ENCODE measurements at regions not wholly inside any gene's neighbourhood (a gene's known extent, or its start where the extent isn't known, plus 50 kb on each side); places are given as distances from the start of the nearest gene placed in this dataset.

DNA sequence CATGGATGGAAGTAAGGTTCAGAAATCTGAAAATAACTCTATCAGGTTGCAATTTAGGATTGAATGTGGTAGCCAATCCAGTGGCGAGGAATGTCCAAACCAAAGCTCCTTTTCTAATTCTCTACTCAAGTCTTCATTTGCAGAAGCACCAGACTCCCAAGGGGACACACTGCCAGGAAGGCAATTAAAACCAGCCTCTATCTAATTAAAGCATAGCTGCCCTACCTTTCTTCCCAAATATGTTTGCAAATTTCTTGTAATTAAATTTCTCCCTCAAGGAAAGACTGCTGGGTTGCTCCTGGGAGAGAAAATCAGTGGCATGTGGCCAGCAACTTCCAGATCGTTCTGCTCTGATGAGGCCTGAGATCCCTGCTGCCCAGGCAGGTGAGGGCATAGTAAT lies 153.4 kb upstream of the MCTP2 start:
- DNase-seq (ENCODE audit: low read depth), result no peak
- TF ChIP-seq CTCF (conservative IDR thresholded peaks at IDR 0.05; ENCODE audit: low read depth, low read length), result no peak

DNA sequence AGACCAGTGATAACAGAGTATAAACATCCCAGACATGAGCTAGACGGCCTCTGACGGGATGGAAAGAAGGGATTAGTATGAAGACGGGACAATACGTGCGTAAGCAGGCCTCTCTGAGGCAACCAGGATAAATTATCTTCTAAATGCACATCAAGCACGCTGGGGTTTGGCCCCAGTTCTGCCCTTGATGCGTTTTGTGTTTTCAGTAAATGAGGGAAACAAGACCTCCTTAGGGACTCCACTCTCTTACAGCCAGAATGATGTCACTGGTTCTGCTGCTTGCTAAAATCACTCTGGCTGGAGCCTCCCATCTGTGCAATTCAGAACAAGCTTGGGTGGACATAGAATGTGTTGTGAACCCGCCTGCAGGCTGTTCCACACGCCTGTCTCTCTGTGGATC lies 156.0 kb upstream of the MCTP2 start:
- no peak overlapping the region for H3K4me3 ChIP-seq (ENCODE audit: low read depth, low read length)
- no peak for DNase-seq (ENCODE audit: low read depth)
- TF ChIP-seq CTCF (conservative IDR thresholded peaks at IDR 0.05; ENCODE audit: low read depth, low read length), result no peak

More for the DNA sequence above, 153.4 kb upstream of the MCTP2 start:
- H3K4me3 ChIP-seq (ENCODE audit: low read depth, low read length), result no peak overlapping the region

- H3K4me3 ChIP-seq (ENCODE audit: low read depth, low read length), result no peak overlapping the region
Observed at GRCh38 chr15:94070356-94071295, 160.7 kb upstream of the MCTP2 start.

DNA sequence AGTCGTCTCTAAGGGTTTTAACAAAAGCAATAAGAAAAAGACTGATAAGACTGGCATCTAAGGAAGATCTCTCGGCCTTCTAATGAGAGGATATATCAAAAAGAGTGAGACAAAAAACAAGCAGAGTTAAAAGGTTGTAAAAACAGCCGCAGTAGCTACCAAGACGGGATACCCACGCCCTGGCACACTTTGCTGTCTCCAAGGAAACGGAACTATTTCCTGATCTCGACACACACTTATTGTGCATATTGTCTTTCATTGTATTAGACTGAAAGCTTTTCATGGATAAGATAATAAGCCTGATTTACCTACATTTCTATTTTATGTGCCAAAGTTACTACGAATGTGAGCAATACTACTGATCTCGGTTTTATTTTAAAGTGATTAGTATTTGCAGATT lies 161.5 kb upstream of the MCTP2 start:
- TF ChIP-seq CTCF (conservative IDR thresholded peaks at IDR 0.05; ENCODE audit: low read depth, low read length), result no peak
- no peak for DNase-seq (ENCODE audit: low read depth)
- no peak overlapping the region for H3K4me3 ChIP-seq (ENCODE audit: low read depth, low read length)

More at GRCh38 chr15:94070356-94071295, 160.7 kb upstream of the MCTP2 start:
- DNase-seq (ENCODE audit: low read depth), result no peak
- TF ChIP-seq CTCF (conservative IDR thresholded peaks at IDR 0.05; ENCODE audit: low read depth, low read length), result no peak

- no peak for TF ChIP-seq CTCF (conservative IDR thresholded peaks at IDR 0.05; ENCODE audit: low read depth, low read length)
Observed at GRCh38 chr15:94066811-94067210, 164.6 kb upstream of the MCTP2 start.

GRCh38 chr15:94066046-94066445 lies 165.3 kb upstream of the MCTP2 start:
- no peak for TF ChIP-seq CTCF (conservative IDR thresholded peaks at IDR 0.05; ENCODE audit: low read depth, low read length)
- DNase-seq (ENCODE audit: low read depth), result no peak
- no peak overlapping the region for H3K4me3 ChIP-seq (ENCODE audit: low read depth, low read length)

More at GRCh38 chr15:94066811-94067210, 164.6 kb upstream of the MCTP2 start:
- H3K4me3 ChIP-seq (ENCODE audit: low read depth, low read length), result no peak overlapping the region
- DNase-seq (ENCODE audit: low read depth), result no peak

Measured in epithelial cell of proximal tubule (primary cell).